Right lobe of liver (tissue), 4 donors: ENCODE measurements at regions not wholly inside any gene's neighbourhood (a gene's known extent, or its start where the extent isn't known, plus 50 kb on each side); places are given as distances from the start of the nearest gene placed in this dataset.

Experiments used
- CTCF ChIP-seq, 4 donors: fragments of 200-600 bp in 3 of 4; fragments of 450-650 bp in 1 of 4; IDR thresholded peaks; one replicate each; pipeline versions ENCODE4 v1.5.1 to v1.8.0; 2016 to 2022; ENCODE audit warnings: antibody characterized with exemption in 4 of 4, mild to moderate bottlenecking in 2 of 4
- POLR2A ChIP-seq: fragments of 450-650 bp; IDR thresholded peaks from one replicate; pipeline ENCODE4 v1.6.1; 2017; ENCODE audit warnings: antibody characterized with exemption, mild to moderate bottlenecking
- donor health status: DM: no; HTN: no; CAD: no.
- donor health status: DM: no; HTN: no; CAD: no.
- donor health status: DM: no; HTN: yes; CAD: no.

DNA sequence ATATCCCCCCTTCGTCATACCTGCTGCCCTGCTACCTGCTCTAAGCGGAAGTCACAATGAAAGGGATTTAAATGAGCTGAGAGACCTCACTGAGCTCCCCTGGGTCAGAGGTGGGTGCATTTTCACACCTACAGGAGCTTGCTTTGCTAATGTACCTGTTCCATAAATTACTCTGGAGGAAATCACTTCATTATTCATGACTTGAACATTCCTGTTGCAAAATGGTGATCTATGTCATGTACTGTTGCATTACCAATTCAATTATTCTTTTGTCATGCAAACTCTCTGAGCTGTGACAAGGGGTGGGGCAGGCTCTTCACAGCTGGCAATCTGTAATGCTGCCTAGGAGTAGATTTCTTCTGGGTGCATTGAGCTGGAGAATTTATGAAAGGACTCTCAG, 761.3 kb downstream of the TSN start:
- TF ChIP-seq CTCF (IDR thresholded peaks at IDR 0.05) = no peak
- TF ChIP-seq POLR2A = no peak
